B cell (primary cell): ENCODE measurements at regions not wholly inside any gene's neighbourhood (a gene's known extent, or its start where the extent isn't known, plus 50 kb on each side); places are given as distances from the start of the nearest gene placed in this dataset.

Source experiments
- EZH2 ChIP-seq: IDR thresholded peaks from 2 replicates; pipeline ENCODE4 v1.6.1; 2012; ENCODE audit warnings: borderline replicate concordance, low read depth, mild to moderate bottlenecking, moderate library complexity, low read length; ENCODE audit not compliant: insufficient read depth, poor library complexity, severe bottlenecking
- TF ChIP-seq, protein P1 (sequence below): fragments of 200-600 bp; IDR thresholded peaks from one replicate; pipeline ENCODE4 v1.8.0; 2022; ENCODE audit warnings: antibody characterized with exemption, mild to moderate bottlenecking

DNA sequence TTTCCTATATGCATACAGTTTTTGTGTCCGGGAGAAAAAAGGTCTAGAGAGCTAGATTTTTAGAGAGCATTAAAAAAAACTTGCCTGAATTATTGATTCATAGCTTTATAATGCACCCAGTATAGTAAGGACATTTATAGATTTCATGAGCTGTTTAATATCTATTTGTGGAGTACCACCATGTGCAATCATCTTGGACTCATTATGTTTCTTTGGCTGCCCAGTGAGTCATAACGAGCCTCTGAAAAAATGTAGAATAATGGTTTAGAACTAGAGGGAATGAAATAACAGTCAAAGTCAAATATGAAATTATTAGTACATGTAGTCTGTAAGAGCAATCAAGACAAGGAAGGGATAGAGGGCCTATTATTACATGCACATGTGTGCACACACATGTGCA is 350.0 kb downstream of the CD83 start:
- TF ChIP-seq, protein P1, sequence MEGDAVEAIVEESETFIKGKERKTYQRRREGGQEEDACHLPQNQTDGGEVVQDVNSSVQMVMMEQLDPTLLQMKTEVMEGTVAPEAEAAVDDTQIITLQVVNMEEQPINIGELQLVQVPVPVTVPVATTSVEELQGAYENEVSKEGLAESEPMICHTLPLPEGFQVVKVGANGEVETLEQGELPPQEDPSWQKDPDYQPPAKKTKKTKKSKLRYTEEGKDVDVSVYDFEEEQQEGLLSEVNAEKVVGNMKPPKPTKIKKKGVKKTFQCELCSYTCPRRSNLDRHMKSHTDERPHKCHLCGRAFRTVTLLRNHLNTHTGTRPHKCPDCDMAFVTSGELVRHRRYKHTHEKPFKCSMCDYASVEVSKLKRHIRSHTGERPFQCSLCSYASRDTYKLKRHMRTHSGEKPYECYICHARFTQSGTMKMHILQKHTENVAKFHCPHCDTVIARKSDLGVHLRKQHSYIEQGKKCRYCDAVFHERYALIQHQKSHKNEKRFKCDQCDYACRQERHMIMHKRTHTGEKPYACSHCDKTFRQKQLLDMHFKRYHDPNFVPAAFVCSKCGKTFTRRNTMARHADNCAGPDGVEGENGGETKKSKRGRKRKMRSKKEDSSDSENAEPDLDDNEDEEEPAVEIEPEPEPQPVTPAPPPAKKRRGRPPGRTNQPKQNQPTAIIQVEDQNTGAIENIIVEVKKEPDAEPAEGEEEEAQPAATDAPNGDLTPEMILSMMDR: no peak
- no peak for TF ChIP-seq EZH2
